KMS-11 (cell line): ENCODE measurements at regions not wholly inside any gene's neighbourhood (a gene's known extent, or its start where the extent isn't known, plus 50 kb on each side); places are given as distances from the start of the nearest gene placed in this dataset.

Experiments used
- H2AFZ ChIP-seq: fragments of 200-600 bp; sonication (generic); 2 replicates; pipeline ENCODE4 v1.6.1; 2016; ENCODE audit warnings: antibody characterized with exemption, mixed run types, low read depth
- H3K27ac ChIP-seq: fragments of 200-600 bp; sonication (generic); 2 replicates; pipeline ENCODE4 v1.6.1; 2016; ENCODE audit warnings: mild to moderate bottlenecking, mixed run types
- H3K27me3 ChIP-seq: fragments of 200-600 bp; sonication (generic); 2 replicates; pipeline ENCODE4 v1.6.1; 2017; ENCODE audit warnings: mild to moderate bottlenecking, low read depth, mixed run types, moderate library complexity; ENCODE audit not compliant: insufficient read depth
- H3K36me3 ChIP-seq: fragments of 200-600 bp; sonication (generic); 2 replicates; pipeline ENCODE4 v1.6.1; 2017; ENCODE audit warnings: mild to moderate bottlenecking, mixed run types; ENCODE audit not compliant: insufficient read depth
- H3K4me1 ChIP-seq: fragments of 200-600 bp; sonication (generic); 2 replicates; pipeline ENCODE4 v1.6.1; 2016; ENCODE audit warnings: mild to moderate bottlenecking, low read depth, mixed run types; ENCODE audit not compliant: poor library complexity, severe bottlenecking
- H3K4me2 ChIP-seq: fragments of 200-600 bp; sonication (generic); 2 replicates; pipeline ENCODE4 v1.7.0; 2016; ENCODE audit warnings: mild to moderate bottlenecking, mixed run types
- H3K4me3 ChIP-seq: fragments of 200-600 bp; sonication (generic); IDR thresholded peaks from 2 replicates; pipeline ENCODE4 v1.6.1; 2017; ENCODE audit warnings: low read depth, low read length, mixed read lengths; ENCODE audit not compliant: insufficient read depth
- H3K79me2 ChIP-seq: fragments of 200-600 bp; sonication (generic); 2 replicates; pipeline ENCODE4 v1.6.1; 2016; ENCODE audit warnings: low read depth, mixed run types; ENCODE audit not compliant: insufficient read depth
- H3K9ac ChIP-seq: fragments of 200-600 bp; sonication (generic); 2 replicates; pipeline ENCODE4 v1.6.1; 2016; ENCODE audit warnings: mild to moderate bottlenecking, mixed run types
- H4K20me1 ChIP-seq: fragments of 200-600 bp; sonication (generic); 2 replicates; pipeline ENCODE4 v1.6.1; 2016; ENCODE audit warnings: mild to moderate bottlenecking, mixed run types; ENCODE audit not compliant: insufficient read depth
- TF ChIP-seq, protein P1 (sequence below): fragments of 200-600 bp; sonication (generic); conservative IDR thresholded peaks from 2 replicates; pipeline ENCODE4 v1.6.1; 2017; ENCODE audit warnings: low read depth, mild to moderate bottlenecking, antibody characterized with exemption, low read length, moderate library complexity, mixed read lengths

DNA sequence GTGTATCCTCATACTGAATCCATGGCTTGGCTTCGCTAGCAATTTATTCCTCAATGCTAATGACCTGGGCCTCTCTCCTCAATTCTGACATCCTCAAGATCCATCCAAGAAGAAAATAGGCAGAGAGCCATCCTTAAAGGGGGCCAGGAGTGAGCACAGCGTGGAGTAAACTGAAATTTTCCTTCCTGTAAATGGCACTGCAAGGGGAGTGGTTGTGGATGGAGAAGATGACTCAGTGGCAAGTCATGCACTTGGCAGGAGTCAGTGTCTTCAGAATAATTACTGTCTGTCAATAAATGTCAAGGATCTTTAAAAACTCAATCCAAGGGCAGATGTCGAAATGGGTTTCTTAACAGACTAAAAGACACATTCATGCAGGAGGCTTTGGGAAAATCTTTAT is 88.0 kb upstream of the TMEM132C start:
- no peak overlapping the region for H3K4me2 ChIP-seq
- TF ChIP-seq, protein P1, sequence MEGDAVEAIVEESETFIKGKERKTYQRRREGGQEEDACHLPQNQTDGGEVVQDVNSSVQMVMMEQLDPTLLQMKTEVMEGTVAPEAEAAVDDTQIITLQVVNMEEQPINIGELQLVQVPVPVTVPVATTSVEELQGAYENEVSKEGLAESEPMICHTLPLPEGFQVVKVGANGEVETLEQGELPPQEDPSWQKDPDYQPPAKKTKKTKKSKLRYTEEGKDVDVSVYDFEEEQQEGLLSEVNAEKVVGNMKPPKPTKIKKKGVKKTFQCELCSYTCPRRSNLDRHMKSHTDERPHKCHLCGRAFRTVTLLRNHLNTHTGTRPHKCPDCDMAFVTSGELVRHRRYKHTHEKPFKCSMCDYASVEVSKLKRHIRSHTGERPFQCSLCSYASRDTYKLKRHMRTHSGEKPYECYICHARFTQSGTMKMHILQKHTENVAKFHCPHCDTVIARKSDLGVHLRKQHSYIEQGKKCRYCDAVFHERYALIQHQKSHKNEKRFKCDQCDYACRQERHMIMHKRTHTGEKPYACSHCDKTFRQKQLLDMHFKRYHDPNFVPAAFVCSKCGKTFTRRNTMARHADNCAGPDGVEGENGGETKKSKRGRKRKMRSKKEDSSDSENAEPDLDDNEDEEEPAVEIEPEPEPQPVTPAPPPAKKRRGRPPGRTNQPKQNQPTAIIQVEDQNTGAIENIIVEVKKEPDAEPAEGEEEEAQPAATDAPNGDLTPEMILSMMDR, result no peak

DNA sequence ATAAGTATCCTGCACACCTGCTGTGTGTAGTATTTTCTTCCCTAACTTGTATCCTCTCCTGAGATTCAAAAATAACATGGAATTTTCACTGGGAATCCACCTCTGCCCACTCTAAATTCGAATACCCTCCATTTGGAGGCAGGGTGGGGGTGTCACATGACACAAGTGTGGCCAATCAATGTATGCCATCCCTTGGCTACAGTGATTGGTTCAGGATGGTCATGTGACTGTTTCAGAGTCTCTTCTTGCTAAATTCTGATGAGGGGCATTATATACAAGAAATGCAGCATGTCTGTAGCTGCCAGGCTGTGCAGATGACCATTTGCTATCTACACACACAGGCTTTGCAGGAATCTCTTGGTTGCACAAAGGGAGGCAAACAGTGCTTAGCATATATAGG is 86.8 kb upstream of the TMEM132C start:
- Histone ChIP-seq H3K4me1 (no peaks in the 10 kb centered on the region), H4K20me1 (no peaks in the 10 kb centered on the region), H3K27me3 (no peaks in the 10 kb centered on the region), H3K79me2 (no peaks in the 10 kb centered on the region), H3K9ac (no peak overlapping the region), H3K4me2 (no peak overlapping the region), H3K36me3 (no peaks in the 10 kb centered on the region), H3K27ac (no peak overlapping the region), H2AFZ (no peak overlapping the region), H3K4me3 (no peak overlapping the region)
- TF ChIP-seq, protein P1, result no peak

More for the DNA sequence above, 88.0 kb upstream of the TMEM132C start:
- no peak overlapping the region for H3K9ac ChIP-seq
- H4K20me1 ChIP-seq, result no peaks in the 10 kb centered on the region
- no peak overlapping the region for H3K27ac ChIP-seq
- no peak overlapping the region for H2AFZ ChIP-seq
- H3K4me3 ChIP-seq, result no peak overlapping the region
- no peaks in the 10 kb centered on the region for H3K36me3 ChIP-seq
- no peaks in the 10 kb centered on the region for H3K79me2 ChIP-seq
- no peaks in the 10 kb centered on the region for H3K27me3 ChIP-seq
- H3K4me1 ChIP-seq, result no peaks in the 10 kb centered on the region

DNA sequence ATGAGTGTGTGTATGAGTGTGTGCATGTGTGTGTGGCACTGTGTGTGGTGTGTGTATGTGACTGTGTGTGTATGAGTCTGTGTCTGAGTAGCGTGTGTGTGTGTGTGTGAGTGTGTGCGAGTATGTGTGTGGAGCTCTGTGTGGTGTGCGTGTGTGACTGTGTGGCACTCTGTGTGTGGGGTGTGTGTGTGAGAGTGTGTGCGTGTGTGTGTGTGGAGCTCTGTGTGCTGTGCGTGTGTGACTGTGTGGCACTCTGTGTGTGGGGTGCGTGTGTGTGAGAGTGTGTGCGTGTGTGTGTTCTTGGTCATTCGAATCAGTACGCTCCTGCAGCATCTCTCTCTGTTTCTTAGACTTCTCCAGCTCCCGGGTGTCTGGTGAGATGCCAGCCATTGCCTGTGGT is 76.9 kb upstream of the TMEM132C start:
- Histone ChIP-seq H3K4me3 (no peak overlapping the region), H3K79me2 (no peaks in the 10 kb centered on the region), H2AFZ (no peak overlapping the region), H3K27ac (no peak overlapping the region), H3K4me2 (no peak overlapping the region), H3K27me3 (no peaks in the 10 kb centered on the region), H3K4me1 (no peaks in the 10 kb centered on the region), H4K20me1 (no peaks in the 10 kb centered on the region), H3K9ac (no peak overlapping the region), H3K36me3 (no peaks in the 10 kb centered on the region)
- TF ChIP-seq, protein P1, result no peak

DNA sequence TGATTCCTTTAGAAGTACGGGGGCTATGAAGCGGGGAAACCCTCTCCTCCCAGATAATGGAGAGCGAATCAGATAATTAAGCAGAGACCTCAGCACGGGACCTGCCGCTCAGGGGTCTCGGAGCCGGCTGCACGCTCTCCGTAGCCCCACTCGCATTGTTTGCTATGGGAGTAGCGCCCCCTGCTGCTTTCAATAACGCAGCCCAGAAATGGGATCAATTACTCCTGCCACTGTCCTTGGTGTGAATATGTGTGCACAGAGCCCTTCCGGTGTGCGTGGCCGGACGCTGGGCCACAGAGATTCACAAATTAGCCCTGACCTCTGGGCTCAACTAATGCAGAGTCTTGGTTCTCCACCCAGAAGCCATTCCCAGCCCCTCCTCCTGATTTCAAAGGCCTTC is 76.4 kb upstream of the TMEM132C start:
- H3K4me1 ChIP-seq, result no peaks in the 10 kb centered on the region
- no peak overlapping the region for H2AFZ ChIP-seq
- no peaks in the 10 kb centered on the region for H3K27me3 ChIP-seq
- H3K36me3 ChIP-seq, result no peaks in the 10 kb centered on the region
- H4K20me1 ChIP-seq, result no peaks in the 10 kb centered on the region
- no peak overlapping the region for H3K4me3 ChIP-seq
- TF ChIP-seq, protein P1, result no peak
- H3K27ac ChIP-seq, result no peak overlapping the region
- H3K4me2 ChIP-seq, result no peak overlapping the region
- H3K9ac ChIP-seq, result no peak overlapping the region
- H3K79me2 ChIP-seq, result no peaks in the 10 kb centered on the region
